GM23338 (cell line): ENCODE measurements at regions not wholly inside any gene's neighbourhood (a gene's known extent, or its start where the extent isn't known, plus 50 kb on each side); places are given as distances from the start of the nearest gene placed in this dataset.

Experiments
- ATAC-seq: fragments of 200-7000 bp; cut with Tn5 transposase; 3 replicates; pipeline ENCODE4 v1.9.1; 2020
- DNase-seq: peaks from one replicate; pipeline ENCODE4 v3.0.0-alpha.2; 2015; ENCODE audit warnings: low spot score
- H2AFZ ChIP-seq: fragments of 200-600 bp; sonication (generic); 2 replicates; pipeline ENCODE4 v1.8.0; 2016; ENCODE audit warnings: antibody characterized with exemption, mild to moderate bottlenecking, moderate library complexity
- H3F3A ChIP-seq: fragments of 200-600 bp; sonication (generic); replicated peaks from 2 replicates; pipeline ENCODE4 v1.8.0; 2017; ENCODE audit warnings: antibody characterized with exemption, mixed run types, low read depth
- H3K27ac ChIP-seq: fragments of 200-600 bp; sonication (generic); 2 replicates; pipeline ENCODE4 v1.6.1; 2016; ENCODE audit warnings: low read depth
- H3K27me3 ChIP-seq: fragments of 200-600 bp; sonication (generic); 2 replicates; pipeline ENCODE4 v1.8.0; 2016; ENCODE audit warnings: mild to moderate bottlenecking, mixed run types, moderate library complexity; ENCODE audit not compliant: insufficient read depth
- H3K36me3 ChIP-seq: fragments of 200-600 bp; sonication (generic); 2 replicates; pipeline ENCODE4 v1.8.0; 2016; ENCODE audit warnings: mild to moderate bottlenecking; ENCODE audit not compliant: insufficient read depth
- H3K4me1 ChIP-seq: fragments of 200-600 bp; sonication (generic); 2 replicates; pipeline ENCODE4 v1.8.0; 2016; ENCODE audit warnings: mild to moderate bottlenecking, moderate library complexity; ENCODE audit not compliant: insufficient read depth
- H3K4me2 ChIP-seq: fragments of 200-600 bp; sonication (generic); 2 replicates; pipeline ENCODE4 v1.7.1; 2017; ENCODE audit warnings: mixed run types
- H3K4me3 ChIP-seq: fragments of 200-600 bp; sonication (generic); 2 replicates; pipeline ENCODE4 v1.6.1; 2016; ENCODE audit warnings: mixed run types
- H3K79me2 ChIP-seq: fragments of 200-600 bp; sonication (generic); replicated peaks from 2 replicates; pipeline ENCODE4 v1.8.0; 2017; ENCODE audit warnings: mild to moderate bottlenecking; ENCODE audit not compliant: insufficient read depth
- H3K9me2 ChIP-seq: fragments of 200-600 bp; sonication (generic); 2 replicates; pipeline ENCODE4 v1.8.0; 2017; ENCODE audit not compliant: insufficient read depth
- H4K20me1 ChIP-seq: fragments of 200-600 bp; sonication (generic); replicated peaks from 2 replicates; pipeline ENCODE4 v1.8.0; 2017; ENCODE audit warnings: mild to moderate bottlenecking; ENCODE audit not compliant: insufficient read depth
- H3K27ac Mint-ChIP-seq: 2 replicates; pipeline ENCODE4 v1.8.0; 2020; ENCODE audit warnings: inconsistent platforms, mild to moderate bottlenecking, moderate library complexity, mixed read lengths
- H3K27me3 Mint-ChIP-seq: 3 replicates; pipeline ENCODE4 v1.8.0; 2022; ENCODE audit warnings: low read depth, mild to moderate bottlenecking, moderate library complexity, mixed read lengths, inconsistent platforms; ENCODE audit not compliant: insufficient read depth, poor library complexity
- H3K36me3 Mint-ChIP-seq: 3 replicates; pipeline ENCODE4 v1.8.0; 2021; ENCODE audit warnings: low read depth, mild to moderate bottlenecking, inconsistent platforms, moderate library complexity, mixed read lengths
- H3K4me1 Mint-ChIP-seq: 3 replicates; pipeline ENCODE4 v1.8.0; 2020; ENCODE audit warnings: mild to moderate bottlenecking, inconsistent platforms, mixed read lengths
- H3K4me3 Mint-ChIP-seq: 3 replicates; pipeline ENCODE4 v1.8.0; 2021; ENCODE audit warnings: moderate library complexity, mild to moderate bottlenecking, inconsistent platforms, mixed read lengths
- H3K9me3 Mint-ChIP-seq: 3 replicates; pipeline ENCODE4 v1.8.0; 2020; ENCODE audit warnings: moderate library complexity, mild to moderate bottlenecking, inconsistent platforms, mixed read lengths
- CREB1 ChIP-seq: fragments of 250-450 bp; sonication (Bioruptor Pico); IDR thresholded peaks from 2 replicates; pipeline ENCODE4 v1.5.0; 2020; ENCODE audit warnings: low read depth, mild to moderate bottlenecking, moderate library complexity
- JUNB ChIP-seq: IDR thresholded peaks from one replicate; pipeline ENCODE4 v1.6.1; 2016; ENCODE audit warnings: antibody characterized with exemption; ENCODE audit not compliant: unreplicated experiment
- NANOG ChIP-seq: IDR thresholded peaks from 2 replicates; pipeline ENCODE4 v1.6.1; 2016; ENCODE audit warnings: antibody characterized with exemption, borderline replicate concordance
- POLR2AphosphoS5 ChIP-seq: IDR thresholded peaks from 2 replicates; pipeline ENCODE4 v1.6.1; 2016; ENCODE audit warnings: antibody characterized with exemption, low read depth
- ZNF114 ChIP-seq: fragments of 250-450 bp; sonication (Bioruptor Pico); IDR thresholded peaks from 2 replicates; pipeline ENCODE4 v1.5.0; 2020; ENCODE audit warnings: mild to moderate bottlenecking, moderate library complexity
- ZNF331 ChIP-seq: fragments of 250-450 bp; sonication (Bioruptor Pico); IDR thresholded peaks from 2 replicates; pipeline ENCODE4 v1.5.0; 2020; ENCODE audit warnings: low read depth, mild to moderate bottlenecking, moderate library complexity
- TF ChIP-seq, protein P1 (sequence below): IDR thresholded peaks from one replicate; pipeline ENCODE4 v1.6.1; 2018; ENCODE audit warnings: antibody characterized with exemption; ENCODE audit not compliant: unreplicated experiment
- TF ChIP-seq, protein P2 (sequence below), 2 experiments: fragments of 200-600 bp in 1 of 2; sonication (generic) in 1 of 2; conservative IDR thresholded peaks; 2 replicates each; pipeline versions ENCODE4 v1.5.1 to v1.6.1; 2016 to 2017; ENCODE audit warnings: antibody characterized with exemption in 2 of 2, low read depth in 2 of 2, mild to moderate bottlenecking in 2 of 2, moderate library complexity in 1 of 2

DNA sequence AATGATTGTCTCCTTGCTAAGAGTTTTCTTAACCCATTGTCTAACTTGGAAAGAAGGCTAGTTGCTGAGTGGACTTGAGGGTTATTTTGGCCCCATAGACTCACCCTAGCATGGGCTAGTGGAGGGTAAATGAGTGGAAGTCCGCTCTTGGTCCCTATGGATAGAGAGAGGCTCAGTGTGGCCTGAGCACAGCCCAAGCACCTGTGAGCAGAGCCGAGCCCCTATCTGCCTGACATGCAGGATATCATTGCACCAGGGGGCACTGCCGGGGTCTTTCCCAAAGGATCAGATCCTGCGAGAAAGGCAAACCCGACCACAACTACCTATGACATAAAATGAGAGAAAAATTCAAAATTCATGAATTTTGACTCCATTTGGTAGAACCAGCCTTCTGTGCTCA lies 70.6 kb upstream of the GGTLC1 start (continued):
- no peak for TF ChIP-seq POLR2AphosphoS5
- TF ChIP-seq, protein P1, sequence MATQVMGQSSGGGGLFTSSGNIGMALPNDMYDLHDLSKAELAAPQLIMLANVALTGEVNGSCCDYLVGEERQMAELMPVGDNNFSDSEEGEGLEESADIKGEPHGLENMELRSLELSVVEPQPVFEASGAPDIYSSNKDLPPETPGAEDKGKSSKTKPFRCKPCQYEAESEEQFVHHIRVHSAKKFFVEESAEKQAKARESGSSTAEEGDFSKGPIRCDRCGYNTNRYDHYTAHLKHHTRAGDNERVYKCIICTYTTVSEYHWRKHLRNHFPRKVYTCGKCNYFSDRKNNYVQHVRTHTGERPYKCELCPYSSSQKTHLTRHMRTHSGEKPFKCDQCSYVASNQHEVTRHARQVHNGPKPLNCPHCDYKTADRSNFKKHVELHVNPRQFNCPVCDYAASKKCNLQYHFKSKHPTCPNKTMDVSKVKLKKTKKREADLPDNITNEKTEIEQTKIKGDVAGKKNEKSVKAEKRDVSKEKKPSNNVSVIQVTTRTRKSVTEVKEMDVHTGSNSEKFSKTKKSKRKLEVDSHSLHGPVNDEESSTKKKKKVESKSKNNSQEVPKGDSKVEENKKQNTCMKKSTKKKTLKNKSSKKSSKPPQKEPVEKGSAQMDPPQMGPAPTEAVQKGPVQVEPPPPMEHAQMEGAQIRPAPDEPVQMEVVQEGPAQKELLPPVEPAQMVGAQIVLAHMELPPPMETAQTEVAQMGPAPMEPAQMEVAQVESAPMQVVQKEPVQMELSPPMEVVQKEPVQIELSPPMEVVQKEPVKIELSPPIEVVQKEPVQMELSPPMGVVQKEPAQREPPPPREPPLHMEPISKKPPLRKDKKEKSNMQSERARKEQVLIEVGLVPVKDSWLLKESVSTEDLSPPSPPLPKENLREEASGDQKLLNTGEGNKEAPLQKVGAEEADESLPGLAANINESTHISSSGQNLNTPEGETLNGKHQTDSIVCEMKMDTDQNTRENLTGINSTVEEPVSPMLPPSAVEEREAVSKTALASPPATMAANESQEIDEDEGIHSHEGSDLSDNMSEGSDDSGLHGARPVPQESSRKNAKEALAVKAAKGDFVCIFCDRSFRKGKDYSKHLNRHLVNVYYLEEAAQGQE: no peak
- TF ChIP-seq NANOG: no peak
- TF ChIP-seq, protein P2, sequence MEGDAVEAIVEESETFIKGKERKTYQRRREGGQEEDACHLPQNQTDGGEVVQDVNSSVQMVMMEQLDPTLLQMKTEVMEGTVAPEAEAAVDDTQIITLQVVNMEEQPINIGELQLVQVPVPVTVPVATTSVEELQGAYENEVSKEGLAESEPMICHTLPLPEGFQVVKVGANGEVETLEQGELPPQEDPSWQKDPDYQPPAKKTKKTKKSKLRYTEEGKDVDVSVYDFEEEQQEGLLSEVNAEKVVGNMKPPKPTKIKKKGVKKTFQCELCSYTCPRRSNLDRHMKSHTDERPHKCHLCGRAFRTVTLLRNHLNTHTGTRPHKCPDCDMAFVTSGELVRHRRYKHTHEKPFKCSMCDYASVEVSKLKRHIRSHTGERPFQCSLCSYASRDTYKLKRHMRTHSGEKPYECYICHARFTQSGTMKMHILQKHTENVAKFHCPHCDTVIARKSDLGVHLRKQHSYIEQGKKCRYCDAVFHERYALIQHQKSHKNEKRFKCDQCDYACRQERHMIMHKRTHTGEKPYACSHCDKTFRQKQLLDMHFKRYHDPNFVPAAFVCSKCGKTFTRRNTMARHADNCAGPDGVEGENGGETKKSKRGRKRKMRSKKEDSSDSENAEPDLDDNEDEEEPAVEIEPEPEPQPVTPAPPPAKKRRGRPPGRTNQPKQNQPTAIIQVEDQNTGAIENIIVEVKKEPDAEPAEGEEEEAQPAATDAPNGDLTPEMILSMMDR (conservative IDR thresholded peaks at IDR 0.05; ENCODE audit: low read depth in 2 of 2): no peak
- no peak for TF ChIP-seq ZNF114 (CRISPR knock-in tag)

DNA sequence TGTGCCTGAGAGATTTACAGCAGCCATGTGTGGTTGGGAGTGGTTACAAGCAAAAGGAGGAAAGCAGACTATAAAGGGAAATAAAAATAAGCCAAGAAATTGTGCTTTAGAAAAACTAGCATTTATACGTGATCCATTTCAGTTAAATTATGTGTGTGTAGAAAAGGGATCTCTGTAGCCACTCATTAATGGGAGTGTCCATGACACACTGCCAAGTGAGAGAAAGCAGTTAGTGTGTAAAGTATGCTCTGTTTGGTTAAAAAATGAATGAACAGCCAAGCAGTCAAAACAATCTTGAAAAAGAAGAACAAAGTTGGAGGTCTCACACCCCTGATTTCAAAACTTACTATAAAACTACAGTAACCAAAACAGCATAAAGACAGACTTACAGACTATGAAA lies 67.9 kb upstream of the GGTLC1 start:
- Histone ChIP-seq H3K36me3 (no peaks in the 10 kb centered on the region), H3K4me2 (no peak overlapping the region), H2AFZ (no peak overlapping the region), H3F3A (no peaks in the 10 kb centered on the region), H3K79me2 (no peaks in the 10 kb centered on the region), H3K27ac (no peak overlapping the region), H3K4me1 (0 out of 2 replicates have a peak, but pooled peaks cover 6% of the 10 kb centered on the region), H4K20me1 (no peaks in the 10 kb centered on the region), H3K27me3 (no peaks in the 10 kb centered on the region), H3K9me2 (peaks cover 4% of the 10 kb centered on the region; the same call in 1 of the 2 replicates), H3K4me3 (no peak overlapping the region)
- H3K27ac Mint-ChIP-seq: no peak overlapping the region
- no peaks in the 10 kb centered on the region for H3K36me3 Mint-ChIP-seq
- H3K4me1 Mint-ChIP-seq: peaks cover 9% of the 10 kb centered on the region
- no peaks in the 10 kb centered on the region for H3K27me3 Mint-ChIP-seq
- H3K4me3 Mint-ChIP-seq: no peak overlapping the region
- ATAC-seq: no peak
- no peak for DNase-seq
- H3K9me3 Mint-ChIP-seq: no peaks in the 10 kb centered on the region
- TF ChIP-seq JUNB (no peak), POLR2AphosphoS5 (no peak), ZNF331 (CRISPR knock-in tag) (no peak), NANOG (no peak), CREB1 (CRISPR knock-in tag) (no peak), ZNF114 (CRISPR knock-in tag) (no peak)
- TF ChIP-seq, protein P2 (conservative IDR thresholded peaks at IDR 0.05; ENCODE audit: low read depth in 2 of 2): no peak
- TF ChIP-seq, protein P1: no peak
